Left lung (tissue), 4 donors: ENCODE measurements at regions not wholly inside any gene's neighbourhood (a gene's known extent, or its start where the extent isn't known, plus 50 kb on each side); places are given as distances from the start of the nearest gene placed in this dataset.
"Not testable (repeated sequence)": the region's sequence is repeated elsewhere in the genome, so short reads cannot be mapped to it uniquely, and the experiment has no call there.

Experiments
- ATAC-seq: fragments of 200-7000 bp; cut with Tn5 transposase; one replicate; pipeline ENCODE4 v1.9.1; 2020; ENCODE audit warnings: moderate library complexity
- DNase-seq, 4 donors: peaks; one replicate each; pipeline ENCODE4 v3.0.0-alpha.2; 2013 to 2020
- H3K27ac ChIP-seq, 2 donors: fragments of 200-600 bp; sonication (generic) in 1 of 2; one replicate each; pipeline versions ENCODE4 v1.5.0 to v1.8.0; 2020 to 2021
- H3K27me3 ChIP-seq, 2 donors: fragments of 200-600 bp; sonication (generic) in 1 of 2; one replicate each; pipeline versions ENCODE4 v1.5.0 to v1.8.0; 2020 to 2021
- H3K36me3 ChIP-seq, 2 donors: fragments of 200-600 bp; sonication (generic) in 1 of 2; one replicate each; pipeline versions ENCODE4 v1.5.0 to v1.8.0; 2020 to 2021
- H3K4me1 ChIP-seq, 2 donors: fragments of 200-600 bp; one replicate each; pipeline ENCODE4 v1.8.0; 2021
- H3K4me3 ChIP-seq, 2 donors: fragments of 200-600 bp; sonication (generic) in 1 of 2; one replicate each; pipeline versions ENCODE4 v1.5.0 to v1.8.0; 2020 to 2021; ENCODE audit warnings: mild to moderate bottlenecking in 1 of 2
- H3K9me3 ChIP-seq, 2 donors: fragments of 200-600 bp; sonication (generic) in 1 of 2; one replicate each; pipeline versions ENCODE4 v1.5.0 to v1.8.0; 2020 to 2021
- intact Hi-C, 2 donors: fragments of 100-400 bp; cut with DNase I; formaldehyde crosslinking; loops; one replicate each; pipeline versions ENCODE4 v1.11.2 to v1.14.2; 2022
- TF ChIP-seq, protein P1 (sequence below), 2 donors: fragments of 200-600 bp; sonication (generic) in 1 of 2; IDR thresholded peaks; one replicate each; pipeline versions ENCODE4 v1.5.0 to v1.8.0; 2021; ENCODE audit warnings: antibody characterized with exemption in 2 of 2
- donor health status: DM: no; HTN: yes; CAD: no.
- donor health status: DM: no; HTN: no; CAD: no.

DNA sequence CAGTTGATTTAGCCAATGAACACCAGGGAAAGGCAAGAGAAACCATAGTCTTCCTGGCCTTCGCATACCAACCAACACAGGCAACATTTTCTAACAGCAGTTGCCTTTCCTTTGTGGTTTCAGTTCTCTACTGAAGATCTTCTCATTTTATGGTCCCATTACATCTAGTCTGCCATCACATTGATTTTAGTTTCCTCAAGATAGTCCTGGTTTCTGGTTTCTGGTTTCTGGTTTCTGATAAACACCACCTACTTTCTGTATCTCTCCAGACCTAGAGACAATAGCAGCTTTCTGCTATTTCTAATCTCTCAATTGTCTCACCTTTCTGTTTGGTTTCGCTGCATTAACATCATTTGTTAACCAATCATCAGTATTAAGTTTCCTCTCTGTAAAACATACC lies 646.3 kb upstream of the SPANXN1 start:
- no peak overlapping the region for H3K4me3 ChIP-seq
- no peaks in the 10 kb centered on the region for H3K4me1 ChIP-seq
- intact Hi-C loops: no loop called here
- H3K27me3 ChIP-seq: no peaks in the 10 kb centered on the region
- no peak overlapping the region for H3K27ac ChIP-seq
- TF ChIP-seq, protein P1, sequence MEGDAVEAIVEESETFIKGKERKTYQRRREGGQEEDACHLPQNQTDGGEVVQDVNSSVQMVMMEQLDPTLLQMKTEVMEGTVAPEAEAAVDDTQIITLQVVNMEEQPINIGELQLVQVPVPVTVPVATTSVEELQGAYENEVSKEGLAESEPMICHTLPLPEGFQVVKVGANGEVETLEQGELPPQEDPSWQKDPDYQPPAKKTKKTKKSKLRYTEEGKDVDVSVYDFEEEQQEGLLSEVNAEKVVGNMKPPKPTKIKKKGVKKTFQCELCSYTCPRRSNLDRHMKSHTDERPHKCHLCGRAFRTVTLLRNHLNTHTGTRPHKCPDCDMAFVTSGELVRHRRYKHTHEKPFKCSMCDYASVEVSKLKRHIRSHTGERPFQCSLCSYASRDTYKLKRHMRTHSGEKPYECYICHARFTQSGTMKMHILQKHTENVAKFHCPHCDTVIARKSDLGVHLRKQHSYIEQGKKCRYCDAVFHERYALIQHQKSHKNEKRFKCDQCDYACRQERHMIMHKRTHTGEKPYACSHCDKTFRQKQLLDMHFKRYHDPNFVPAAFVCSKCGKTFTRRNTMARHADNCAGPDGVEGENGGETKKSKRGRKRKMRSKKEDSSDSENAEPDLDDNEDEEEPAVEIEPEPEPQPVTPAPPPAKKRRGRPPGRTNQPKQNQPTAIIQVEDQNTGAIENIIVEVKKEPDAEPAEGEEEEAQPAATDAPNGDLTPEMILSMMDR (IDR thresholded peaks at IDR 0.05): no peak
- H3K9me3 ChIP-seq: no peaks in the 10 kb centered on the region
- no peaks in the 10 kb centered on the region for H3K36me3 ChIP-seq
- DNase-seq: no peak
- ATAC-seq: no peak

DNA sequence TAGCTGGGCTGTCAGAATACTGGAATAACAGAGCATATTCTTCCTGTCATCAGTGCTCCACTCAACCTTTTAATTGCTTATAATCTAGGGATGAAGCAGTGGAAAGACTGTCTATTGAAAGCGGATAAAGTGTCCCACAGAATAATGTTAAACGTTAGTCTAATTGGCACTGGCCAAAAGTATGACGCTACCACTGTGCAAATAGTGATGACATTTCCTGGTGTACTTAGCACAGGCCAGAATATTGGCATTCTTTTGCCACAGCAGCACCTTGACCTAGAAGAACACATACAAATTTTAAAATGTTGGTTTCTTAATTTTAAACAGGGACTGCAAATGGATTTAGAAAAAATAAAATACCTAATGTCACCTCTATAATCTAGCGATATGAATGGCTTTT lies 635.2 kb upstream of the SPANXN1 start:
- DNase-seq: no peak
- no peak for ATAC-seq
- no peak overlapping the region for H3K4me3 ChIP-seq
- no peaks in the 10 kb centered on the region for H3K27me3 ChIP-seq
- no peak overlapping the region for H3K27ac ChIP-seq
- H3K36me3 ChIP-seq: no peaks in the 10 kb centered on the region
- no peaks in the 10 kb centered on the region for H3K4me1 ChIP-seq
- TF ChIP-seq, protein P1 (IDR thresholded peaks at IDR 0.05): no peak
- H3K9me3 ChIP-seq: no peaks in the 10 kb centered on the region
- intact Hi-C loops: no loop called here

DNA sequence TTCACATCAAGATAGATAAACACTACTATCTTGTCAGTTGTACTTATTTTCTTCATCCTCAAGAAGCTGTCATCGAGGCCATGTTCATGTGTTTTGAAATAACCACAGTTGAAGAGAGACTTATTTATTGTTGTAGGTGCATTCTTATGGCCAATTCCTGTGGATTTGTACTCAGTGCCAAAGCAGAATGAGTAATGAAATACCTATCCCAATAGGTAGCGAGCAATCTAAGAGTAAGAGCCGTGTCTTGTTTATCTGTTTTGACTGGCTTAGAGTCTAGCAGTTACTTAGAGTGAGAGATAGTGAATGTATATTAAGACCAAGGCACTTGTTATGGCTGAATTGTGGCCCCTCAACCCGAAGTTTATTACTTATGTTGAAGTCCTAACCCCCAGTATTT lies 631.0 kb upstream of the SPANXN1 start:
- Histone ChIP-seq H3K4me1 (no peaks in the 10 kb centered on the region), H3K4me3 (no peak overlapping the region), H3K9me3 (no peaks in the 10 kb centered on the region), H3K27me3 (no peaks in the 10 kb centered on the region), H3K27ac (no peak overlapping the region), H3K36me3 (no peaks in the 10 kb centered on the region)
- no peak for DNase-seq
- no peak for ATAC-seq
- TF ChIP-seq, protein P1 (IDR thresholded peaks at IDR 0.05): no peak
- intact Hi-C loops: no loop called here

DNA sequence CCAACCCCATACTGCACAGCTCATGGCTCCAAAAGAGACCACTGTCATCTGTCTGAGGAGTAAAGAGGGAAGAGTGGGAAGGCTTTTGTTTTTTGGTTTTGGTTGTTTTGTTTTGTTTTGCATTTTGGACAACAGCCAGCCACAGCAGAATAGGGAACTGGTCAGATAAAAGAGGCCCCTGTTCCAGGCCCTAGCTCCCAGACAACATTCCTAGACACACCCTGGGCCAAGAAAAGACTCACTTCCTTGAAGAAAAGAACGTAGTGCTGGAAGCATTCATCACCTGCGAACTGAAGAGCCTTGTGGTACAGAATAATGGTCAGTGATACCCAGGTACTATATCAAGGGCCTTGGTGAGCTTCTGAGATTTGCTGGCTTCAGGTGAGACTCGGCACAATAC lies 619.4 kb upstream of the SPANXN1 start:
- H3K27me3 ChIP-seq: no peaks in the 10 kb centered on the region
- ATAC-seq (no peak), DNase-seq (no peak)
- no peaks in the 10 kb centered on the region for H3K9me3 ChIP-seq
- intact Hi-C loops: no loop called here
- H3K4me3 ChIP-seq: no peak overlapping the region
- TF ChIP-seq, protein P1 (IDR thresholded peaks at IDR 0.05): no peak
- no peaks in the 10 kb centered on the region for H3K36me3 ChIP-seq
- no peak overlapping the region for H3K27ac ChIP-seq
- no peaks in the 10 kb centered on the region for H3K4me1 ChIP-seq

DNA sequence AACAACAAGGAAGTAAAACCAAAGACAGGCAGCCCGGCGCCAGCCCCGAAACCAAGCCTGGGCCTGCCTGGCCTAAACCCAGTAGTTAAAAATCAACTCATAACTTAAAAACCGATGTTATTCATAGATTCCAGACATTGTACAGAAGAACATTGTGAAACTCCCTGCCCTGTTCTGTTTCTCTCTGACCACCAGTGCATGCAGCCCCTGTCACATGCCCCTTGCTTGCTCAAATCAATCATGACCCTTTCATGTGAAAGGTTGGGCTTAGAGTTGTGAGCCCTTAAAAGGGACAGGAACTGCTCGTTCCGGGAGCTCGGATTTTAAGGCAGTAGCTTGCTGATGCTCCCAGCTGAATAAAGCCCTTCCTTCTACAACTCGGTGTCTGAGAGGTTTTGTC lies 612.9 kb upstream of the SPANXN1 start:
- intact Hi-C loops, H3K4me3 ChIP-seq, H3K4me1 ChIP-seq, ATAC-seq, H3K36me3 ChIP-seq, H3K27ac ChIP-seq, H3K27me3 ChIP-seq, H3K9me3 ChIP-seq, DNase-seq: not testable (repeated sequence)

DNA sequence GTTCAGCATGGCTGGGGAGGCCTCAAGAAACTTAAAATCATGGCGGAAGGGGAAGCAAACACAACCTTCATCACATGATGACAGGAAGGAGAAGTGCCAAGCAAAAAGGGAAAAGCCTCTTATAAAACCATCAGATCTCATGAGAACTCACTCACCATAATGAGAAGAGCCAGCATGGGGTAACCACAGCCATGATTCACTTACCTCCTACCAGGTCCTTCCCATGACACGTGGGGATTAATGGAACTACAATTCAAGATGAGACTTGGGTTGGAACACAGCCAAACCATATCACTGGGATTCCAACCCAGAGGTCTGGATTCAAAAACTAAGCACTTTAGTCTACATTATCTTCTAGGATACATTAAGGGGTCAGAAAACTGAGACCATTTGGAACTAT lies 609.6 kb upstream of the SPANXN1 start:
- Histone ChIP-seq H3K9me3 (no peaks in the 10 kb centered on the region), H3K4me1 (no peaks in the 10 kb centered on the region), H3K27me3 (no peaks in the 10 kb centered on the region), H3K27ac (no peak overlapping the region), H3K36me3 (no peaks in the 10 kb centered on the region), H3K4me3 (no peak overlapping the region)
- no peak for ATAC-seq
- intact Hi-C loops: no loop called here
- DNase-seq: no peak
- TF ChIP-seq, protein P1 (IDR thresholded peaks at IDR 0.05): no peak
